H9 (cell line): ENCODE measurements at regions not wholly inside any gene's neighbourhood (a gene's known extent, or its start where the extent isn't known, plus 50 kb on each side); places are given as distances from the start of the nearest gene placed in this dataset.

ENCODE experiments used
- DNase-seq: peaks from one replicate; pipeline ENCODE4 v3.0.0-alpha.2; 2017
- H2AFZ ChIP-seq: one replicate; pipeline ENCODE4 v1.6.1; 2013; ENCODE audit warnings: mild to moderate bottlenecking, low read length, control low read depth, moderate library complexity
- H2AK5ac ChIP-seq: 2 replicates; pipeline ENCODE4 v1.6.1; 2013; ENCODE audit warnings: low read length, control low read depth, mixed read lengths; ENCODE audit not compliant: insufficient read length
- H2BK120ac ChIP-seq: one replicate; pipeline ENCODE4 v1.6.1; 2013; ENCODE audit warnings: low read depth, mild to moderate bottlenecking, low read length, control low read depth, inconsistent platforms; ENCODE audit not compliant: poor library complexity, severe bottlenecking
- H2BK12ac ChIP-seq: 2 replicates; pipeline ENCODE4 v1.6.1; 2013; ENCODE audit warnings: low read length, control low read depth, mixed read lengths, low read depth; ENCODE audit not compliant: insufficient read length
- H2BK15ac ChIP-seq: 2 replicates; pipeline ENCODE4 v1.6.1; 2013; ENCODE audit warnings: low read depth, low read length, control low read depth
- H2BK20ac ChIP-seq: one replicate; pipeline ENCODE4 v1.6.1; 2013; ENCODE audit warnings: low read depth, mild to moderate bottlenecking, low read length, control low read depth, inconsistent platforms; ENCODE audit not compliant: poor library complexity, severe bottlenecking
- H2BK5ac ChIP-seq: 2 replicates; pipeline ENCODE4 v1.6.1; 2013; ENCODE audit warnings: low read length, control low read depth, mixed read lengths; ENCODE audit not compliant: insufficient read length
- H3K14ac ChIP-seq: 2 replicates; pipeline ENCODE4 v1.6.1; 2013; ENCODE audit warnings: low read length, control low read depth; ENCODE audit not compliant: insufficient read depth
- H3K18ac ChIP-seq: 2 replicates; pipeline ENCODE4 v1.6.1; 2013; ENCODE audit warnings: low read depth, mild to moderate bottlenecking, mixed read lengths, low read length, control low read depth; ENCODE audit not compliant: insufficient read length
- H3K23ac ChIP-seq: 2 replicates; pipeline ENCODE4 v1.6.1; 2013; ENCODE audit warnings: low read length, control low read depth, mixed read lengths, low read depth; ENCODE audit not compliant: insufficient read length
- H3K23me2 ChIP-seq: 2 replicates; pipeline ENCODE4 v1.6.1; 2013; ENCODE audit warnings: low read depth, mild to moderate bottlenecking, mixed read lengths, low read length, control low read depth; ENCODE audit not compliant: insufficient read length, poor library complexity, severe bottlenecking
- H3K27ac ChIP-seq: 2 replicates; pipeline ENCODE4 v1.5.1; 2013; ENCODE audit warnings: low read length, control low read depth, mixed read lengths, low read depth; ENCODE audit not compliant: insufficient read length
- H3K27me3 ChIP-seq: 2 replicates; pipeline ENCODE4 v1.6.1; 2013; ENCODE audit warnings: low read length, control low read depth, inconsistent platforms; ENCODE audit not compliant: insufficient read depth
- H3K4ac ChIP-seq: 2 replicates; pipeline ENCODE4 v1.6.1; 2013; ENCODE audit warnings: low read depth, mild to moderate bottlenecking, control low read depth, inconsistent platforms, low read length, moderate library complexity
- H3K4me1 ChIP-seq: 2 replicates; pipeline ENCODE4 v1.6.1; 2013; ENCODE audit warnings: low read length, control low read depth, inconsistent platforms; ENCODE audit not compliant: insufficient read depth
- H3K4me2 ChIP-seq: 2 replicates; pipeline ENCODE4 v1.6.1; 2013; ENCODE audit warnings: low read length, control low read depth, mixed read lengths; ENCODE audit not compliant: insufficient read length, insufficient read depth
- H3K56ac ChIP-seq: 2 replicates; pipeline ENCODE4 v1.6.1; 2013; ENCODE audit warnings: low read depth, mild to moderate bottlenecking, mixed read lengths, low read length, control low read depth; ENCODE audit not compliant: insufficient read length
- H3K79me1 ChIP-seq: 2 replicates; pipeline ENCODE4 v1.6.1; 2013; ENCODE audit warnings: low read depth, mild to moderate bottlenecking, moderate library complexity, low read length, control low read depth, inconsistent platforms; ENCODE audit not compliant: insufficient read depth, poor library complexity, severe bottlenecking
- H3K79me2 ChIP-seq: 2 replicates; pipeline ENCODE4 v1.6.1; 2013; ENCODE audit warnings: low read length, control low read depth, inconsistent platforms; ENCODE audit not compliant: insufficient read depth
- H3K9ac ChIP-seq: 2 replicates; pipeline ENCODE4 v1.6.1; 2013; ENCODE audit warnings: low read length, control low read depth, mixed read lengths; ENCODE audit not compliant: insufficient read length; ENCODE audit errors: extremely low read depth
- H3K9me3 ChIP-seq: one replicate; pipeline ENCODE4 v1.6.1; 2013; ENCODE audit warnings: low read depth, low read length, inconsistent platforms; ENCODE audit not compliant: control insufficient read depth
- H3T11ph ChIP-seq: one replicate; pipeline ENCODE4 v1.6.1; 2013; ENCODE audit warnings: mild to moderate bottlenecking, low read length, control low read depth, inconsistent platforms
- H4K20me1 ChIP-seq: one replicate; pipeline ENCODE4 v1.6.1; 2013; ENCODE audit not compliant: control insufficient read depth, insufficient read length, insufficient read depth
- H4K5ac ChIP-seq: 2 replicates; pipeline ENCODE4 v1.6.1; 2013; ENCODE audit warnings: low read depth, mild to moderate bottlenecking, mixed read lengths, low read length, control low read depth; ENCODE audit not compliant: insufficient read length
- H4K8ac ChIP-seq: replicated peaks from 2 replicates; pipeline ENCODE4 v1.6.1; 2013; ENCODE audit warnings: low read length, control low read depth, mixed read lengths, low read depth; ENCODE audit not compliant: insufficient read length
- H4K91ac ChIP-seq: 2 replicates; pipeline ENCODE4 v1.6.1; 2013; ENCODE audit warnings: low read depth, mild to moderate bottlenecking, moderate library complexity, mixed read lengths, low read length, control low read depth; ENCODE audit not compliant: insufficient read length
- H3K27ac Mint-ChIP-seq, 3 experiments: 2 replicates in 2 of 3; 3 replicates in 1 of 3; pipeline ENCODE4 v1.8.0; 2020 to 2021; ENCODE audit warnings: mixed read lengths in 3 of 3, mild to moderate bottlenecking in 1 of 3, moderate library complexity in 1 of 3
- H3K27me3 Mint-ChIP-seq: 2 replicates; pipeline ENCODE4 v1.8.0; 2021; ENCODE audit warnings: low read depth, mild to moderate bottlenecking, moderate library complexity, mixed read lengths
- H3K36me3 Mint-ChIP-seq, 3 experiments: 2 replicates in 2 of 3; 3 replicates in 1 of 3; pipeline ENCODE4 v1.8.0; 2020 to 2021; ENCODE audit warnings: low read depth in 3 of 3, mixed read lengths in 3 of 3; ENCODE audit not compliant: insufficient read depth in 1 of 3
- H3K4me1 Mint-ChIP-seq, 2 experiments: 2 replicates each; pipeline ENCODE4 v1.8.0; 2020; ENCODE audit warnings: mixed read lengths in 2 of 2
- H3K4me3 Mint-ChIP-seq, 2 experiments: 2 replicates in 1 of 2; 3 replicates in 1 of 2; pipeline ENCODE4 v1.8.0; 2020 to 2021; ENCODE audit warnings: mild to moderate bottlenecking in 2 of 2, mixed read lengths in 2 of 2, moderate library complexity in 1 of 2
- H3K9me3 Mint-ChIP-seq, 2 experiments: 2 replicates in 1 of 2; 3 replicates in 1 of 2; pipeline ENCODE4 v1.8.0; 2020; ENCODE audit warnings: mild to moderate bottlenecking in 2 of 2, mixed read lengths in 2 of 2, moderate library complexity in 1 of 2
- WGBS: extraction: QIAGEN DNeasy Blood & Tissue Kit; methylation state at CpG from one replicate; pipeline ENCODE4 v1.1.7; 2013; ENCODE audit warnings: missing lambda C conversion rate, low lambda C conversion rate, mixed read lengths; ENCODE audit not compliant: insufficient read length; ENCODE audit errors: extremely low coverage; 5-methylcytosine and 5-hydroxymethylcytosine counted together
- TF ChIP-seq, protein P1 (sequence below): fragments of 200-600 bp; sonication (generic); conservative IDR thresholded peaks from 3 replicates; pipeline ENCODE4 v1.8.0; 2021; ENCODE audit warnings: antibody characterized with exemption, mild to moderate bottlenecking

GRCh38 chr11:10913075-10913474 lies 55.2 kb upstream of the ZBED5 start:
- H3K4me3 Mint-ChIP-seq, result no peak overlapping the region
- no peaks in the 10 kb centered on the region for H3K79me2 ChIP-seq

More at GRCh38 chr11:10913075-10913474, 55.2 kb upstream of the ZBED5 start:
- Histone ChIP-seq H4K5ac (no peak overlapping the region), H3T11ph (no peak overlapping the region), H3K79me1 (no peaks in the 10 kb centered on the region), H2BK20ac (no peak overlapping the region), H3K18ac (no peak overlapping the region), H2BK120ac (no peak overlapping the region), H3K27ac (no peak overlapping the region), H4K91ac (no peak overlapping the region), H2BK12ac (no peak overlapping the region), H3K9ac (no peak overlapping the region), H3K4me1 (peaks cover 18% of the 10 kb centered on the region), H3K9me3 (no peaks in the 10 kb centered on the region), H3K4me2 (no peak overlapping the region), H3K23ac (no peak overlapping the region), H2BK15ac (no peak overlapping the region), H3K56ac (no peak overlapping the region), H4K8ac (no peak overlapping the region), H2AK5ac (no peak overlapping the region), H3K14ac (no peak overlapping the region), H2BK5ac (no peak overlapping the region), H4K20me1 (no peaks in the 10 kb centered on the region), H3K4ac (no peak overlapping the region), H2AFZ (no peak overlapping the region), H3K23me2 (peaks cover 5% of the 10 kb centered on the region), H3K27me3 (no peaks in the 10 kb centered on the region)
- TF ChIP-seq, protein P1, sequence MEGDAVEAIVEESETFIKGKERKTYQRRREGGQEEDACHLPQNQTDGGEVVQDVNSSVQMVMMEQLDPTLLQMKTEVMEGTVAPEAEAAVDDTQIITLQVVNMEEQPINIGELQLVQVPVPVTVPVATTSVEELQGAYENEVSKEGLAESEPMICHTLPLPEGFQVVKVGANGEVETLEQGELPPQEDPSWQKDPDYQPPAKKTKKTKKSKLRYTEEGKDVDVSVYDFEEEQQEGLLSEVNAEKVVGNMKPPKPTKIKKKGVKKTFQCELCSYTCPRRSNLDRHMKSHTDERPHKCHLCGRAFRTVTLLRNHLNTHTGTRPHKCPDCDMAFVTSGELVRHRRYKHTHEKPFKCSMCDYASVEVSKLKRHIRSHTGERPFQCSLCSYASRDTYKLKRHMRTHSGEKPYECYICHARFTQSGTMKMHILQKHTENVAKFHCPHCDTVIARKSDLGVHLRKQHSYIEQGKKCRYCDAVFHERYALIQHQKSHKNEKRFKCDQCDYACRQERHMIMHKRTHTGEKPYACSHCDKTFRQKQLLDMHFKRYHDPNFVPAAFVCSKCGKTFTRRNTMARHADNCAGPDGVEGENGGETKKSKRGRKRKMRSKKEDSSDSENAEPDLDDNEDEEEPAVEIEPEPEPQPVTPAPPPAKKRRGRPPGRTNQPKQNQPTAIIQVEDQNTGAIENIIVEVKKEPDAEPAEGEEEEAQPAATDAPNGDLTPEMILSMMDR, result no peak
- no peak for DNase-seq
- peaks cover 8 to 12% (median 9%) of the 10 kb centered on the region in 3 experiments; a peak in 6 of 7 replicates for H3K36me3 Mint-ChIP-seq
- H3K9me3 Mint-ChIP-seq, result peaks cover 11 to 17% of the 10 kb centered on the region in 2 experiments
- WGBS, result no CpG with 5 or more reads among the region's 1 CpG
- H3K4me1 Mint-ChIP-seq, result peaks cover 17 to 29% of the 10 kb centered on the region in 2 experiments
- H3K27ac Mint-ChIP-seq, result no peak overlapping the region
- peaks cover 2% of the 10 kb centered on the region for H3K27me3 Mint-ChIP-seq
